OCI-LY1 (cell line): ENCODE measurements at regions not wholly inside any gene's neighbourhood (a gene's known extent, or its start where the extent isn't known, plus 50 kb on each side); places are given as distances from the start of the nearest gene placed in this dataset.

ENCODE experiments used
- EZH2 ChIP-seq: fragments of 200-600 bp; sonication (generic), shearing (Covaris generic); IDR thresholded peaks from 2 replicates; pipeline ENCODE4 v1.8.0; 2017; ENCODE audit warnings: borderline replicate concordance, mixed run types, mild to moderate bottlenecking, antibody characterized with exemption, low read length, moderate library complexity, mixed read lengths
- TF ChIP-seq, protein P1 (sequence below): fragments of 200-600 bp; sonication (generic), shearing (Covaris generic); IDR thresholded peaks from 2 replicates; pipeline ENCODE4 v1.5.1; 2017; ENCODE audit warnings: mild to moderate bottlenecking, antibody characterized with exemption, low read length, moderate library complexity, mixed read lengths

DNA sequence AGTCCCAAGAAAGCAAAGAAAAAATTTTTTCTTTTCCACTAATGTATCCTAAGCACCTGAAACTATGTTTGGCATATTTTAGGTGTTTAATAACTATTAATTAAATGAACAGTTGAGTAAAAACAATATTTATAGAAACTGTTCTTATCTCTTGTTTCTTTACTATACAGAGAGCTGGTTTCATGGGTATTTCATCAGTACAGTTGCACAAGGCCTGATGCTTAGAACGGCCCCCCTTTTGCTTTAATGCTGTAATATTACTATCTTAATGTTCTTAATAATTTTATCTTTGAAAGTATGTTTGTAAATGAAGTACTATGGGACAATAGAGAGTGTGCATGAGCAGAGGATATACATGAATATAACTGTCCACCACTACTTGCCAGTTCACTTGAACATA is 479.1 kb upstream of the SLIT2 start:
- TF ChIP-seq, protein P1, sequence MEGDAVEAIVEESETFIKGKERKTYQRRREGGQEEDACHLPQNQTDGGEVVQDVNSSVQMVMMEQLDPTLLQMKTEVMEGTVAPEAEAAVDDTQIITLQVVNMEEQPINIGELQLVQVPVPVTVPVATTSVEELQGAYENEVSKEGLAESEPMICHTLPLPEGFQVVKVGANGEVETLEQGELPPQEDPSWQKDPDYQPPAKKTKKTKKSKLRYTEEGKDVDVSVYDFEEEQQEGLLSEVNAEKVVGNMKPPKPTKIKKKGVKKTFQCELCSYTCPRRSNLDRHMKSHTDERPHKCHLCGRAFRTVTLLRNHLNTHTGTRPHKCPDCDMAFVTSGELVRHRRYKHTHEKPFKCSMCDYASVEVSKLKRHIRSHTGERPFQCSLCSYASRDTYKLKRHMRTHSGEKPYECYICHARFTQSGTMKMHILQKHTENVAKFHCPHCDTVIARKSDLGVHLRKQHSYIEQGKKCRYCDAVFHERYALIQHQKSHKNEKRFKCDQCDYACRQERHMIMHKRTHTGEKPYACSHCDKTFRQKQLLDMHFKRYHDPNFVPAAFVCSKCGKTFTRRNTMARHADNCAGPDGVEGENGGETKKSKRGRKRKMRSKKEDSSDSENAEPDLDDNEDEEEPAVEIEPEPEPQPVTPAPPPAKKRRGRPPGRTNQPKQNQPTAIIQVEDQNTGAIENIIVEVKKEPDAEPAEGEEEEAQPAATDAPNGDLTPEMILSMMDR: no peak
- no peak for TF ChIP-seq EZH2
